NCI-H2029 (cell line): ENCODE measurements at regions not wholly inside any gene's neighbourhood (a gene's known extent, or its start where the extent isn't known, plus 50 kb on each side); places are given as distances from the start of the nearest gene placed in this dataset.

Source experiments
- DNase-seq: peaks from one replicate; lab custom pipeline; 2025; lab: John Stamatoyannopoulos, UW

DNA sequence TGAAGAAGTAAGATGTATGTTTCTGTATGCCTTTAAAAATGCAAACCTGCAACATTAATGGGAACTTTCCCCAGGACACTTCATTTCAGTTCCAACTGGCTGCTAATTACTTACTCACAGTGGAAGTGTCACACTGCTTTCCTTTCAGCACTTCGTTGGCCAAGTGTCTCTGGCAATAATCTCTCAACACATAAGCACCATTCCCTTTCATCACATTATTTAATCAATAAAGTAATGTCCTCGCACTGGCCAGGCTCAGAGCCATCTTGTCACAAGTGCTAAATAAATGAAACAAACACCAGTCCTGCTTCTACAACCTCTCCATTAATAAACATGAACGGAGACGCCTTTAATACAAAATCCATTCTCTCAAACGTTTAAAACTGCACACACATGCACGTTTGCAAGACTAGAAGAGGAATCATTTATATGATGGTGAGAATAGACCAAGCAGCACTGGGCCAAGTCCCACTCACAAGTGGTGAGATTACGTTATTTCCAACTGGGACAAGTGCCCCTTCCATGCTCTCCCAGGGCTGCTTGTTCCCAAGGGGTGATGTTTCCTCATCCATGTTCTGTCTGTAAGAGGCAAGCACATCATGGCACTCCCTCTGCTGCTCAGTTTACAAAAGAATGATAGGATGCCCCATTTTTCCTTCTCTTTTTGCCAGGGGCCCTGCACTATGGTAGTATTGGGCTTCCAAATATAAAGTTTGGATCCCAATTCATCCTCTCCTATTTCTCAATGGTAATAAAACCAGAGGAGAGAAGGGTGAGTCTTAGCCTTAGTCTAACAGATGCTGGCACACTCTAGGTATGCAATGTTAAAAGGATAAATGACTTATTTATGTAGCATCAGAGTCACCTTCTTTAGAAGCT is 56.8 kb upstream of the ETAA1 start:
- DNase-seq: no peak

DNA sequence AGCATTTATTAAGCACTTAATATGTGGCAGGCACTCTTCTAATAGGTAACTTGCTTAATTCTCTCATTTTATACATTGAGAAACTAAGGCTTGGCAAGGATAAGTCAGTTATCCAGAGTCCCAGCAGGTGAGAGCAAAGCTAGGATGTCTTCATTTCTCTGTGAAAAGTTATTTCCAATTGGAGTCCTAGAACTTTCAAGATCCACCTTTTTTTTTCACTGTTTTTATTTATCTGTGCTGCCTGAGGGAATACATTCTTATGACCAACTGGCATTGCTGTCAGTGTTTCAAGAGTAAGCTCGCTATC is 56.2 kb upstream of the ETAA1 start:
- DNase-seq: no peak

DNA sequence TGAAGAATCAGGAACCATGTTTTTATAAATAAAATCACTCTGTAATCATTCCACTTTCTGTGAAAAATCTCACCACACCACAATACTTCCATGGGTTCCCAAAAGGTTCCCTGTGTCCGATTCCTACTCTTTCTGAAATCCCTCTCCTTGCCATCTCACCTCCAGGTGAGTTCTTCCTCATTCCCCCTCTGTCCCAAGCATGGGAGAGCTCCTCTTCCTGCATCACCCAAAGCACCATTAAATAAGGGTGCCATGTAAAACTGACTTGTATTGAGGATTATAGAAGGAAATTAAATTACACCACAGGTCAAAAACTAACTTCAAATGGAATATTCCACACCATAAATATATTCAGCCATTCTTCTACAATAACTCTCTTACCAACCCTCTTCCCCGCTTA is 55.8 kb upstream of the ETAA1 start:
- DNase-seq: no peak

DNA sequence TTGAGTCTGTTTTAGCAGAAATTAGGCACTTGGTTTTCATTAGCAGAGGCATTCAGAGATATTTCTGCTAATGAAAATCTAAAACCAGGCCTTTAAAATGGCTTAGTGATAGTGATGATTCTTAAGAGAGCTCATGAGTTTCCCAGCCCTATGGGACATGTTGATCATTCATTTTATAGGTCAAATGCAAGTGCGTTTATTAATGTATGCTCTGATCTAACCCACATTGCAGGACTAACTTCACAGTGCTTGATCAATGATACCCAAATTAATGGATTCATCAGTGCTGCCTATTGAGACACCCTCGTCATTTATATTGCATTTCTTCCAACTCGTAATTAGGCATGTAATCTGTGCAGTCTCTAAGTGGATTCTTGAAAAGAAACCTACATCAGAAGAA is 54.7 kb upstream of the ETAA1 start:
- no peak for DNase-seq

DNA sequence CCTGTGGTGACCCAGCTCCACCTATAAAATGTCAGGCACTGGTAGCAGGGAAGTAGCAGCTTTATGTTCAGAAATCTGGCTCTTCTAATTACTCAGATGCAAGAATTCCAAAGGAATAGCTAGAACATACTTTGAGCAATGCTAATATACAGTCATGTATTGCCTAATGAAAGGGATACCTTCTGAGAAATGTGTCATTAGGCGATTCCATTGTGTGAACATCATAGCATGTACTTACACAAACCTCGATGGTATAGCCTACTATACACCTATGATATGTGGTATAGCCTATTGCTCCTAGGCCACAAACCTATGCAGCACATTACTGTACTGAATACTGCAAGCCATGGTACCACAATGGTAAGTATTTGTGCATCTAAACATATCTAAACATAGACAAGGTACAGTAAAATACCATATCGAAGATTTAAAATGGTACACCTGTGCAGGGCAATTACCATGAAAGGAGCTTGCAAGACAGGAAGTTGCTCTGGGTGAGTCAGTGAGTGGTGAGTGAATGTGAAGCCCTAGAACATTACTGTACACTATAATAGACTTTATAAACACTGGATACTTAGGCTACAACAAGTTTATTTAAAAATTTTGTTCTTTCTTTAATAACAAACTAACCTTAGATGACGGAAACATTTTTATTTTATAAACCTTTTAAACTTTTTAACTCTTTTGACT is 50.3 kb upstream of the ETAA1 start:
- no peak for DNase-seq
